ENCODE measurements at regions not wholly inside any gene's neighbourhood (a gene's known extent, or its start where the extent isn't known, plus 50 kb on each side); places are given as distances from the start of the nearest gene placed in this dataset.

GRCh38 chr2:225226441-225226840 is 173.1 kb upstream of the NYAP2 start:
- Mint-ChIP-seq H3K4me3 (no peak overlapping the region), H3K27ac (no peak overlapping the region), H3K9me3 (no peaks in the 10 kb centered on the region), H3K4me1 (no peaks in the 10 kb centered on the region), H3K36me3 (ENCODE audit: low read depth) (no peaks in the 10 kb centered on the region), H3K27me3 (no peaks in the 10 kb centered on the region)
- CTCF ChIA-PET, result no interaction called here
- POLR2A ChIA-PET, result no interaction called here
- DNase-seq, result no peak

GRCh38 chr2:225223301-225223700 is 176.2 kb upstream of the NYAP2 start:
- no peaks in the 10 kb centered on the region for H3K4me1 Mint-ChIP-seq
- ChIA-PET CTCF (interaction anchor here (1.1 kb wide), 1 partner anchor 10 kb away, joined by 3 read pairs; no protein-coding TSS in a partner anchor), POLR2A (no interaction called here)
- no peak overlapping the region for H3K4me3 Mint-ChIP-seq
- DNase-seq, result no peak
- no peaks in the 10 kb centered on the region for H3K27me3 Mint-ChIP-seq
- no peak overlapping the region for H3K27ac Mint-ChIP-seq
- H3K36me3 Mint-ChIP-seq (ENCODE audit: low read depth), result no peaks in the 10 kb centered on the region
- H3K9me3 Mint-ChIP-seq, result no peaks in the 10 kb centered on the region

DNA sequence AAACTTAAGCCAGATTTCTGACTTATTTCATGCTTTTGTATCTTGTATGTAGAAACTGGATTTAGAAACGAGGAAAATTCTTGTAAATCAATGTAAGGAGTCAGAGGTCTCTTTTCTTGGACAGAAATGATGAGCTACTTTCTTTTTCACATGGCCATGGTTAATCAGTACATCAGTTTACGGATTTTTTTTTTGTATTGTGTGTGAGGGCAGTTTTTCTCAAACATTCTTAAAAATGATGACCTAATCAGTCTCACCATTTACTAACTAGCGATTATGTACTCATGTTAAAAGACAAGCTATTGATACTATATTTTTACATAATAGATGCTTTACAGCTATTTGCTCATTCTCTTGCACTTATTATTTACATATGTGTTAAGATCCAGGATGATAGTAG is 165.2 kb upstream of the DOCK10 start:
- Mint-ChIP-seq H3K4me1 (no peaks in the 10 kb centered on the region), H3K27ac (no peak overlapping the region), H3K4me3 (no peak overlapping the region), H3K27me3 (peaks cover 3% of the 10 kb centered on the region), H3K36me3 (ENCODE audit: low read depth) (no peaks in the 10 kb centered on the region), H3K9me3 (no peaks in the 10 kb centered on the region)
- DNase-seq, result no peak
- ChIA-PET POLR2A (no interaction called here), CTCF (no interaction called here)

- CTCF ChIA-PET, result no interaction called here
- H3K9me3 Mint-ChIP-seq, result no peaks in the 10 kb centered on the region
- no peak overlapping the region for H3K27ac Mint-ChIP-seq
- H3K36me3 Mint-ChIP-seq (ENCODE audit: low read depth), result no peaks in the 10 kb centered on the region
- no peak overlapping the region for H3K4me3 Mint-ChIP-seq
- peaks cover 3% of the 10 kb centered on the region for H3K27me3 Mint-ChIP-seq
- POLR2A ChIA-PET, result no interaction called here
- DNase-seq, result no peak
- no peaks in the 10 kb centered on the region for H3K4me1 Mint-ChIP-seq
Measured at GRCh38 chr2:225207043-225207442, 164.8 kb upstream of the DOCK10 start.

GRCh38 chr2:225196579-225196978 is 154.3 kb upstream of the DOCK10 start:
- no peak for DNase-seq
- H3K27ac Mint-ChIP-seq, result no peak overlapping the region
- H3K27me3 Mint-ChIP-seq, result no peaks in the 10 kb centered on the region
- H3K4me3 Mint-ChIP-seq, result no peak overlapping the region
- ChIA-PET CTCF (no interaction called here), POLR2A (no interaction called here)
- H3K9me3 Mint-ChIP-seq, result no peaks in the 10 kb centered on the region
- no peaks in the 10 kb centered on the region for H3K4me1 Mint-ChIP-seq
- no peaks in the 10 kb centered on the region for H3K36me3 Mint-ChIP-seq (ENCODE audit: low read depth)

GRCh38 chr2:225192869-225193268 is 150.6 kb upstream of the DOCK10 start:
- H3K4me3 Mint-ChIP-seq, result no peak overlapping the region
- POLR2A ChIA-PET, result no interaction called here

DNA sequence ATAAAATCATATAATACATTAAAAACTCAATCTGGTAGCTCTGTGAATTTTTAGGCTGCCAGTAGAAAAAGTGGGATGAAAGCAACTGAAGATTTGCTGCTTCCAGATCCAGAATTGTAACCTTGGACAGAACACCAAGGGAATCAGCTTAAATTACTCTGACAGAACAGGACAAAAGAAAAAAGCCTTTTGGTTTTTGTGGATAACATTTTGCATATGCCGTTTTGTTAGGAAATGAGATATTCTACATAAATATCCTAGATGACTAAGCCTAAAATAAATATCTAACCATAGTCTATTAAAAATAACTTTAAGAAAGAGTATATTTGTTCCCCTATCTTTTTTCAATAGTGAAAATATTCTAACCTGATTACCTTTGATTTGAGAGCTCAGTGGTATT is 148.7 kb upstream of the DOCK10 start:
- CTCF ChIA-PET, result no interaction called here
- Mint-ChIP-seq H3K4me1 (no peaks in the 10 kb centered on the region), H3K9me3 (no peaks in the 10 kb centered on the region), H3K4me3 (no peak overlapping the region), H3K27ac (no peak overlapping the region), H3K27me3 (peaks cover 2% of the 10 kb centered on the region), H3K36me3 (ENCODE audit: low read depth) (no peaks in the 10 kb centered on the region)
- POLR2A ChIA-PET, result no interaction called here
- no peak for DNase-seq

More at GRCh38 chr2:225192869-225193268, 150.6 kb upstream of the DOCK10 start:
- H3K4me1 Mint-ChIP-seq, result no peaks in the 10 kb centered on the region
- no peak for DNase-seq
- no peaks in the 10 kb centered on the region for H3K9me3 Mint-ChIP-seq
- peaks cover 2% of the 10 kb centered on the region for H3K27me3 Mint-ChIP-seq
- no peaks in the 10 kb centered on the region for H3K36me3 Mint-ChIP-seq (ENCODE audit: low read depth)
- CTCF ChIA-PET, result no interaction called here
- H3K27ac Mint-ChIP-seq, result no peak overlapping the region

GRCh38 chr2:225184948-225185347 is 142.7 kb upstream of the DOCK10 start:
- POLR2A ChIA-PET, result interaction anchor here (1.3 kb wide), 1 partner anchor 13 kb away, joined by 3 read pairs; no protein-coding TSS in a partner anchor
- H3K4me1 Mint-ChIP-seq, result no peaks in the 10 kb centered on the region
- no peaks in the 10 kb centered on the region for H3K9me3 Mint-ChIP-seq
- H3K27ac Mint-ChIP-seq, result no peak overlapping the region
- CTCF ChIA-PET, result no interaction called here
- H3K36me3 Mint-ChIP-seq (ENCODE audit: low read depth), result no peaks in the 10 kb centered on the region
- no peak overlapping the region for H3K4me3 Mint-ChIP-seq
- DNase-seq, result no peak
- peaks cover 2% of the 10 kb centered on the region for H3K27me3 Mint-ChIP-seq

- H3K36me3 Mint-ChIP-seq (ENCODE audit: low read depth), result no peaks in the 10 kb centered on the region
- CTCF ChIA-PET, result no interaction called here
- POLR2A ChIA-PET, result no interaction called here
Measured at GRCh38 chr2:225182126-225182525, 139.9 kb upstream of the DOCK10 start.

GRCh38 chr2:225177098-225177497 is 134.8 kb upstream of the DOCK10 start:
- Mint-ChIP-seq H3K4me1 (no peaks in the 10 kb centered on the region), H3K27me3 (no peaks in the 10 kb centered on the region), H3K27ac (no peak overlapping the region), H3K36me3 (ENCODE audit: low read depth) (no peaks in the 10 kb centered on the region), H3K4me3 (no peak overlapping the region), H3K9me3 (no peaks in the 10 kb centered on the region)
- ChIA-PET POLR2A (no interaction called here), CTCF (no interaction called here)
- DNase-seq, result no peak

More at GRCh38 chr2:225182126-225182525, 139.9 kb upstream of the DOCK10 start:
- no peak overlapping the region for H3K4me3 Mint-ChIP-seq
- H3K27ac Mint-ChIP-seq, result no peak overlapping the region
- H3K9me3 Mint-ChIP-seq, result no peaks in the 10 kb centered on the region
- H3K4me1 Mint-ChIP-seq, result no peaks in the 10 kb centered on the region
- no peak for DNase-seq
- no peaks in the 10 kb centered on the region for H3K27me3 Mint-ChIP-seq

DNA sequence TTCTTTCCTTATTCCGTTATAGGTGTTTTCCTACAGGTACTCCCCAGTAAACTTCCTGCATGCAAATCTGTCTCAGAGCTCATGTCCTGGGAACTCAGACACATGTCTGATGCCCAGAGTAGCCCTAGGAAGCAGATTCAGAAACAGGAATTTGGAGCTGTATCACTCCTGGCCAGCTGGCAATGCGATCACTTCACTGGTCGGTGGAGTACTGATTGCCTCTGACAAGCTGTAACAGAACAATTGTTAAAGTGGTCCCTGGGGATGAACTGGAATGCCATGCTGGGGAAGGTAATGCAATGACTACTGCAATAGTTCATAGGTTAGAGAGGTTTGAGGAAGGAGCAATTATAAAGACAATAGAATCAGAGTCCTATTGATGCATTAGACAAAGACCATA is 131.6 kb upstream of the DOCK10 start:
- no peak overlapping the region for H3K27ac Mint-ChIP-seq
- ChIA-PET POLR2A (no interaction called here), CTCF (interaction anchor here (0.6 kb wide), 1 partner anchor 491 kb away, joined by 4 read pairs; no protein-coding TSS in a partner anchor)
- no peak overlapping the region for H3K4me3 Mint-ChIP-seq
- no peaks in the 10 kb centered on the region for H3K27me3 Mint-ChIP-seq
- H3K9me3 Mint-ChIP-seq, result no peaks in the 10 kb centered on the region
- no peaks in the 10 kb centered on the region for H3K36me3 Mint-ChIP-seq (ENCODE audit: low read depth)
- no peak for DNase-seq
- H3K4me1 Mint-ChIP-seq, result no peaks in the 10 kb centered on the region

GRCh38 chr2:225171350-225171749 is 129.1 kb upstream of the DOCK10 start:
- Mint-ChIP-seq H3K27me3 (no peaks in the 10 kb centered on the region), H3K9me3 (no peaks in the 10 kb centered on the region), H3K4me3 (no peak overlapping the region), H3K27ac (no peak overlapping the region), H3K4me1 (no peaks in the 10 kb centered on the region), H3K36me3 (ENCODE audit: low read depth) (no peaks in the 10 kb centered on the region)
- ChIA-PET CTCF (no interaction called here), POLR2A (no interaction called here)
- no peak for DNase-seq

DNA sequence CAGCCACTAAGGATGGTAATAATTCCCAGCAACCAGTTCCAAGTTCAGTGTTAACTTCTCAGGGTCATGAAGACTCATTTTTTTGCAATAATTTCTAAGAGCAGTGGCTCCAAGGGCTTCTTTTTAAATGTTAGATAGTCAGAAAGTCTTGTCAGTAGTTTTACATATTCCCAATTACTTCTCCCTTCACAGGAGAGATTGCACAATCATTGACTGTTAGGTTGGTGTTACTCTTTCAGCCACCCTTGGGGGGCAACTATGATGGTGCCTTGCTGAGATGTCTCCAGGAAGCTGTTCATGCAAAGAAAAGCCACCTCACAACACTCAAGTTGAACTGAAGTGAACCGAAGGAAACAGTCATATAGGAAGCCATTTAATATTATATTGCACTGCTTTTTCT is 127.9 kb upstream of the DOCK10 start:
- ChIA-PET CTCF (no interaction called here), POLR2A (no interaction called here)
- no peak for DNase-seq
- no peaks in the 10 kb centered on the region for H3K36me3 Mint-ChIP-seq (ENCODE audit: low read depth)
- H3K4me1 Mint-ChIP-seq, result no peaks in the 10 kb centered on the region
- no peak overlapping the region for H3K27ac Mint-ChIP-seq
- peaks cover under 1% of the 10 kb centered on the region for H3K27me3 Mint-ChIP-seq
- no peaks in the 10 kb centered on the region for H3K9me3 Mint-ChIP-seq
- H3K4me3 Mint-ChIP-seq, result no peak overlapping the region

DNA sequence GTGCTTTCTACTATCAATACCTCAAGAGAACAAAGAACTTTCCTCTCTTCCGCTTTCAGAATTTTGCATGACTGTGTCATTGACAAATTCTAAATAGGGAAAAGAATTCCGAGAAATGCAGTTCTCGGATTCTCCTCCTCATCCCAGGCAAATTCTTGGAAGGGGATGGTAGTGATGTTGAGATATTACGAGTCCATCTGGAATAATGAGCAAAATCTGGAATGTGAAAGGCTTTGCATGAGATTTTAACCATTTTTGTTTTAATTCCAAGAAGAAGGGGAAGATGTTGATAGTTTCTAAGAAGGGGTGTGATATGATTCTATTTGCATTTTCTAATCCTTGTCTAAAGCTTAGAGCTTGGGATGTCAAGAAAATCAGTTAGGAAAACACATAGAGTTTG is 127.1 kb upstream of the DOCK10 start:
- DNase-seq, result no peak
- Mint-ChIP-seq H3K4me1 (no peaks in the 10 kb centered on the region), H3K36me3 (ENCODE audit: low read depth) (no peaks in the 10 kb centered on the region), H3K4me3 (no peak overlapping the region), H3K9me3 (no peaks in the 10 kb centered on the region), H3K27me3 (peaks cover 4% of the 10 kb centered on the region), H3K27ac (no peak overlapping the region)
- ChIA-PET CTCF (no interaction called here), POLR2A (no interaction called here)

DNA sequence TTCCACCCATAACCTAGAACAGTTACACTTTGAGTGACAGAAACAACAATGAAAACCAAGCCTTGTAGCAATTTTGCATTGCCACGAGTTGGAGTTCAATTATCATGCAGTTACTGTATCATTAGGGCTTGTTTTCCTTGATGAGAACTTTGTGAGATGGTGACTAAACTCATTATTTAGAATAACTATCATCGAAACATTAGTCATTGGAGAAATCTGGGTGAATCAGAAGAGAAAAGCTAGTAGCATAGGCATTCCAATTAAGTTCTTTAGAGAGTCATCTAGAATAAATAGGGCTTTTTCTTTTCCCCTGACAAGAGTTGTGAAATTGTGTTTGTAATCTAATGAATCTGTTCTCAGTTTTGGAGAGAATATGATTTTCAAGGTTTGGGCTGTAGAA is 122.8 kb upstream of the DOCK10 start:
- POLR2A ChIA-PET, result no interaction called here
- Mint-ChIP-seq H3K4me3 (no peak overlapping the region), H3K36me3 (ENCODE audit: low read depth) (no peaks in the 10 kb centered on the region), H3K27ac (no peak overlapping the region), H3K4me1 (no peaks in the 10 kb centered on the region), H3K27me3 (peaks cover 4% of the 10 kb centered on the region), H3K9me3 (no peaks in the 10 kb centered on the region)
- DNase-seq, result no peak
- CTCF ChIA-PET, result no interaction called here
